ENCODE measurements at regions not wholly inside any gene's neighbourhood (a gene's known extent, or its start where the extent isn't known, plus 50 kb on each side); places are given as distances from the start of the nearest gene placed in this dataset.

DNA sequence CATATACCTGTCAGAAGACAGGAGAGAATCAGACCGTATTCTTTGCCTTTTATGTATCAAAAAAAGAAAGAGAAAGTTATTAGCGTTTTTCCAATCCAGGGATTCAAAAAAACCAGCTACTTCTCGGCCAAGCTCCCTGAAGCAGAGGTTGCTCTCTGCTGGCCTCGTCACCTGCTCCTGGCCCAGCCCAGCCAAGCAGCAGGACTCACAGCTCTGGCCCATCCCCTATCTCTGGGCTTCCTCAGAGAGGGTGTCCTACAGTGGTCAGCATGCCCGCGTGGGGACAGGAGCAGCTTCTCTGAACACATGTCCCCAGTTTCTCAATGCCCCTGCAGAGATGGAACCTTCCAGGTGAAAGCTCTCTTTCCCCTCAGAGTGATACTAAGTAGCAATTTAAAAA is 209.0 kb downstream of the URI1 start:
- Histone ChIP-seq H3K4me3 (ENCODE audit: low read length in 2 of 2) (no peak overlapping the region), H3K27me3 (ENCODE audit: control insufficient read depth in 2 of 2, insufficient read depth in 1 of 2, low read length in 1 of 2) (no peaks in the 10 kb centered on the region), H3K4me1 (ENCODE audit: control insufficient read depth in 2 of 2, insufficient read depth in 2 of 2, low read length in 2 of 2) (no peaks in the 10 kb centered on the region), H3K36me3 (ENCODE audit: control insufficient read depth in 2 of 2, insufficient read depth in 2 of 2, low read length in 1 of 2) (no peaks in the 10 kb centered on the region), H3K9me3 (ENCODE audit: control insufficient read depth in 2 of 2, insufficient read depth in 1 of 2, low read length in 1 of 2) (no peaks in the 10 kb centered on the region), H3K27ac (ENCODE audit: low read depth in 1 of 2, low read length in 1 of 2) (no peak overlapping the region)
- DNase-seq (ENCODE audit: low read depth in 6 of 9, low spot score in 9 of 9) = no peak
- WGBS = 70% methylated on average over 6 of the region's 6 CpGs

DNA sequence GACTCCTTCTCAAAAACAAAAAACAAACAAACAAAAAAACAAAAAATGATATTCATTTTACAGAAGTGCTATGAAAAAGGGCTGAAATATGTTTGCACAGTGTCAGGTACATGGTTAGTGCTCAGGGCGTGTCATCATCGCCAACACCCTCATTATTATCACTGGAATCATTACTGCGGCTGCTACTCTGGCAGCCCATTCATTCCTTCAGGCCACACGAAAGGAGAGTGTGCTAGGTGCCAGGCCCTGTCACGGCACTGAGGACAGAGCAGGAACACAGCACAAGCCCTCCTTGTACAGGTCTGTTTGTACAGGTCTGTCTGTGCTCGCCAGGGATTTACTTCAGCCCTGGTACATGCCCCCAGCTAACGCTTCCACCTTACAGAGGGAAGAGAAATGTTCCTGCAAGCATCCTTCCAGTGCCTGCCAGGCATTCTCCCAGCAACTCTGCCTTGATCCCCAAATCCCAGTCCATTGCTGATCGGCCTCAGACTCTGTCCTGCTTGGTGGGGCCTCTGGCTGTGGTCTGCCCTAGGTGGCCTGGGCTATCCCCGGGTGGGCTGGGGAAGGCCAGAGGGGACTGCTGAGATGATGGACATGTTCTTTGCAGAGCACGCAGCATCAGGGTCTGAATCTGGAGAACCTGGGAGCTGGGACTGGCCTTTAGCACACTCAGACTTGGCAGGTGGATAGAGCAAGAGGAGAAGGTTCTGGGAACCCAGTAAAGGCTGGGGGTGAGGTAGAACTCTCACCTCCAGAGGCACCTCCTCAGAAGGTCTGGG is 210.7 kb downstream of the URI1 start:
- H3K4me3 ChIP-seq (ENCODE audit: low read length in 2 of 2) = no peak overlapping the region
- no peaks in the 10 kb centered on the region for H3K36me3 ChIP-seq (ENCODE audit: control insufficient read depth in 2 of 2, insufficient read depth in 2 of 2, low read length in 1 of 2)
- no peaks in the 10 kb centered on the region for H3K4me1 ChIP-seq (ENCODE audit: control insufficient read depth in 2 of 2, insufficient read depth in 2 of 2, low read length in 2 of 2)
- no peaks in the 10 kb centered on the region for H3K9me3 ChIP-seq (ENCODE audit: control insufficient read depth in 2 of 2, insufficient read depth in 1 of 2, low read length in 1 of 2)
- 94% methylated on average over 10 of the region's 10 CpGs for WGBS
- no peak overlapping the region for H3K27ac ChIP-seq (ENCODE audit: low read depth in 1 of 2, low read length in 1 of 2)
- no peaks in the 10 kb centered on the region for H3K27me3 ChIP-seq (ENCODE audit: control insufficient read depth in 2 of 2, insufficient read depth in 1 of 2, low read length in 1 of 2)
- no peak for DNase-seq (ENCODE audit: low read depth in 6 of 9, low spot score in 9 of 9)

DNA sequence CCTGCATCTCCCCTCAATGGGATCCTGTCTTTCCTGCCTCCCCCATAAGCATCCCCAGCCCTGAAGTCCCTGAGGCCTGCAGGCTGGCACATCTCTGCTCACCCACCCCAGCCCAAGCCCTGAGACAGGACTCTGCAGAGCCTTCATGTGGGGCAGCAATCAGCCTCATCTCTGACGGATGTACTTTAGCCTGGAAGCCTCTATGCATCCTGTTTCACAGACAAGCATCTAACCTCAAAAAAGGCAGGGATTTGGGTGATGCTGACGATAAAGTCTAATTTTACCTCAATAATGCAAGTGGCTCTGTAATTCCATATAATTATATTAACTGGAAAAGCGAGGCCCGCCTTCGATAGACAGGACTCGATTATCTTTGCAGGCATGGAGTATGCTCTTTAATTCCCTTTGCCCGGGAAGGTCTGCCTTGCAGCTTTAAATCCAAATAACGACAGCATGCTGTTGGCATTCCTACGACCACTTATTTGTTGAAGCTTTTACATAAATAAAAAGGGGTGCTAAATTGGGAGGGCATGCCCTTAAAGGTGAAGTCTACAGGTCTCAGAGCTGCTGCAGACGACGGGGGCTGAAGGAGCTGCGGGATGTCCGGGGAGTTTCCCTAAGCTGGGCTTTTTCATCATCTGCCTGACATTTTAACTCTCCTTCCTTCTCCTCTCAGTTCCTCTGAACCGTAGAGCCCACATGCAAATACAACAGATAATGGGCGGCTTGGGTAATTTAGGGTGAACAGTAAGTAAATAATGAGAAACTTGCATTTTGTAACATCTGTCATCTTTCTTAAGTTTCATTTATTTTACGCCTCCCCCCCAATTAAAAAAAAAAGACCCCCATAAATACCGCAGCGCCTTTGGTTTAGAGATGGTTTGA is 211.5 kb downstream of the URI1 start:
- Histone ChIP-seq H3K27ac (ENCODE audit: low read depth in 1 of 2, low read length in 1 of 2) (no peak overlapping the region), H3K9me3 (ENCODE audit: control insufficient read depth in 2 of 2, insufficient read depth in 1 of 2, low read length in 1 of 2) (no peaks in the 10 kb centered on the region), H3K4me1 (ENCODE audit: control insufficient read depth in 2 of 2, insufficient read depth in 2 of 2, low read length in 2 of 2) (no peaks in the 10 kb centered on the region), H3K36me3 (ENCODE audit: control insufficient read depth in 2 of 2, insufficient read depth in 2 of 2, low read length in 1 of 2) (no peaks in the 10 kb centered on the region), H3K27me3 (ENCODE audit: control insufficient read depth in 2 of 2, insufficient read depth in 1 of 2, low read length in 1 of 2) (no peaks in the 10 kb centered on the region), H3K4me3 (ENCODE audit: low read length in 2 of 2) (no peak overlapping the region)
- WGBS = 55% methylated on average over 18 of the region's 18 CpGs
- DNase-seq (ENCODE audit: low read depth in 6 of 9, low spot score in 9 of 9) = no peak

DNA sequence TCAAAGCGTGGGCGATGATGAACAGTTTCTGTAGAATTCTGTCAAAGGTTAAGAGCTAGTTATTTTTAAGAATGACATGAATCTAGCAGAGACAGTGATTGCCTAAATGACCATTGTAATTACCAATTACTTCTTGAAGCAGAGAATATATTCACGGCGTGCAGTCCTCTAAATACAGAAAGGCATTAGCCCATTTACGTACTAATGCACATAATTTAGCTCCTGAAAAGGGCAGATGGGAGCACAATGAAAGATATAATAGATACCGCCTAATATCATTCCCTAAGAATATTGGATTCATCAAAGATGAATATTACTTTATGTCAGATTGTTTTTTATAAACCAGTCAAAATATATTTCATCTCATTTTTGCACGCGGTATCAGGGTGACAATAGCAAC is 212.4 kb downstream of the URI1 start:
- no peak for DNase-seq (ENCODE audit: low read depth in 6 of 9, low spot score in 9 of 9)
- H3K9me3 ChIP-seq (ENCODE audit: control insufficient read depth in 2 of 2, insufficient read depth in 1 of 2, low read length in 1 of 2) = no peaks in the 10 kb centered on the region
- no peak overlapping the region for H3K27ac ChIP-seq (ENCODE audit: low read depth in 1 of 2, low read length in 1 of 2)
- H3K4me3 ChIP-seq (ENCODE audit: low read length in 2 of 2) = no peak overlapping the region
- no peaks in the 10 kb centered on the region for H3K36me3 ChIP-seq (ENCODE audit: control insufficient read depth in 2 of 2, insufficient read depth in 2 of 2, low read length in 1 of 2)
- no peaks in the 10 kb centered on the region for H3K4me1 ChIP-seq (ENCODE audit: control insufficient read depth in 2 of 2, insufficient read depth in 2 of 2, low read length in 2 of 2)
- 95% methylated on average over 8 of the region's 8 CpGs for WGBS
- no peaks in the 10 kb centered on the region for H3K27me3 ChIP-seq (ENCODE audit: control insufficient read depth in 2 of 2, insufficient read depth in 1 of 2, low read length in 1 of 2)

DNA sequence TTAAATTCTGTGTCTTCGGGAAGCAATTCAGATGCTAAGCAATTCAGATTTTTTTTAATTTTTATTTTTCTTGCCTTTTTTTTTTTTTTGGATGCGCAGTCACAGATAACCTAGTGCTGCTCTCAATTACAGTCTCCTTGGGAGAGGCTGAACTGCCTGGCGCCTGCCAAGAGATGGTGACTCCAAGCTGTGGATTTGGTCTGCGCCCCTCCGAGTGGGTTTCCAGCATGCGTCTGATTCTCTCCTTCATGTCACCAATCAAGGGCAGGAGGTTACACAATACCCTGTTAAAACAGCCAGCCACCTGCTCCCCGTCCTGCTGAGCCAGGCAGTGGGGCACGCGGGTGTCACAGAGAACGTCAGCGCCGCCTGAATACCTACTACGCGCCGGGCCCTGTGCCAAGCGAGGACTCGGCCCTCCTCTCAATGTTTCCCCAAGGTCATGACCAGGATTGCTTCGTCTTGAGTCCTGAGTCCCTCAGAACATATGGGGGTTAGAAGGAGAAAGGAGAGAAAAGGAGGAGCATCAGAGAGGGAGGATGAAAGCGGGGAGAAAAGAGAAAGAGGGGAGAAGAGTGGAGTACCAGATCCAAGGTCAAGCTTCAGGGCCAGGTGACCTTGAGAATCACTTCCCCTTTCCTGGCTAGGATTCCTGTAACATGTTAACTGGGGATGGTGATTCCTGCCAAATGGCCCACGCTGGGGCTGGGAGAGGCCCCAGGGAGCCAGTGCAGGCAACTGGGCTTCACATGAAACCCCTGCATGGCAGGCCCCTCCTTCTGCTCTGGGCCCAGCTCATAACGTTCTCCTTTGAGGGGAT is 213.6 kb downstream of the URI1 start:
- no peaks in the 10 kb centered on the region for H3K4me1 ChIP-seq (ENCODE audit: control insufficient read depth in 2 of 2, insufficient read depth in 2 of 2, low read length in 2 of 2)
- WGBS = 89% methylated on average over 21 of the region's 21 CpGs
- H3K9me3 ChIP-seq (ENCODE audit: control insufficient read depth in 2 of 2, insufficient read depth in 1 of 2, low read length in 1 of 2) = no peaks in the 10 kb centered on the region
- H3K36me3 ChIP-seq (ENCODE audit: control insufficient read depth in 2 of 2, insufficient read depth in 2 of 2, low read length in 1 of 2) = no peaks in the 10 kb centered on the region
- no peak for DNase-seq (ENCODE audit: low read depth in 6 of 9, low spot score in 9 of 9)
- no peak overlapping the region for H3K4me3 ChIP-seq (ENCODE audit: low read length in 2 of 2)
- no peaks in the 10 kb centered on the region for H3K27me3 ChIP-seq (ENCODE audit: control insufficient read depth in 2 of 2, insufficient read depth in 1 of 2, low read length in 1 of 2)
- H3K27ac ChIP-seq (ENCODE audit: low read depth in 1 of 2, low read length in 1 of 2) = no peak overlapping the region

DNA sequence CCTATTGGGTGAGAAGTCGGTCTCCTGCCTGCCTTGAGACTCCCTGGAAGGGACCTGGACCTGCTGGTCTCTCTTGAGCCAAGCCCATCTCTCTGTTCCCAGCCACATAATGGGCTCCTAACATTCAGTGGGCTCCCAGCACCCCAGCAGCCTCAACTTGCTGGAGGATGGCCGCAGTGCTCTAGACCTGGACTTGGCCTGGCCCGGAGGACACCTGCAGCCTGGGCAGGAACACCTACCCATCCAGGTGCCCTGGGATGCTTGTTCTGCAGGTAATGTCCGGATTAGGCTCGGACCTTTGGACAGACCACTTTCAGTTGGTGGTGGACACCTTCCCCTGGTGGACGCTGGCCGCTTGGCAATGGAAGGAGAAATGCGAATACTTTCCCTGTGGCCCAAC is 214.6 kb downstream of the URI1 start:
- H3K27me3 ChIP-seq (ENCODE audit: control insufficient read depth in 2 of 2, insufficient read depth in 1 of 2, low read length in 1 of 2) = no peaks in the 10 kb centered on the region
- no peak overlapping the region for H3K27ac ChIP-seq (ENCODE audit: low read depth in 1 of 2, low read length in 1 of 2)
- WGBS = 96% methylated on average over 8 of the region's 8 CpGs
- H3K4me3 ChIP-seq (ENCODE audit: low read length in 2 of 2) = no peak overlapping the region
- no peaks in the 10 kb centered on the region for H3K4me1 ChIP-seq (ENCODE audit: control insufficient read depth in 2 of 2, insufficient read depth in 2 of 2, low read length in 2 of 2)
- no peak for DNase-seq (ENCODE audit: low read depth in 6 of 9, low spot score in 9 of 9)
- H3K36me3 ChIP-seq (ENCODE audit: control insufficient read depth in 2 of 2, insufficient read depth in 2 of 2, low read length in 1 of 2) = no peaks in the 10 kb centered on the region
- no peaks in the 10 kb centered on the region for H3K9me3 ChIP-seq (ENCODE audit: control insufficient read depth in 2 of 2, insufficient read depth in 1 of 2, low read length in 1 of 2)

DNA sequence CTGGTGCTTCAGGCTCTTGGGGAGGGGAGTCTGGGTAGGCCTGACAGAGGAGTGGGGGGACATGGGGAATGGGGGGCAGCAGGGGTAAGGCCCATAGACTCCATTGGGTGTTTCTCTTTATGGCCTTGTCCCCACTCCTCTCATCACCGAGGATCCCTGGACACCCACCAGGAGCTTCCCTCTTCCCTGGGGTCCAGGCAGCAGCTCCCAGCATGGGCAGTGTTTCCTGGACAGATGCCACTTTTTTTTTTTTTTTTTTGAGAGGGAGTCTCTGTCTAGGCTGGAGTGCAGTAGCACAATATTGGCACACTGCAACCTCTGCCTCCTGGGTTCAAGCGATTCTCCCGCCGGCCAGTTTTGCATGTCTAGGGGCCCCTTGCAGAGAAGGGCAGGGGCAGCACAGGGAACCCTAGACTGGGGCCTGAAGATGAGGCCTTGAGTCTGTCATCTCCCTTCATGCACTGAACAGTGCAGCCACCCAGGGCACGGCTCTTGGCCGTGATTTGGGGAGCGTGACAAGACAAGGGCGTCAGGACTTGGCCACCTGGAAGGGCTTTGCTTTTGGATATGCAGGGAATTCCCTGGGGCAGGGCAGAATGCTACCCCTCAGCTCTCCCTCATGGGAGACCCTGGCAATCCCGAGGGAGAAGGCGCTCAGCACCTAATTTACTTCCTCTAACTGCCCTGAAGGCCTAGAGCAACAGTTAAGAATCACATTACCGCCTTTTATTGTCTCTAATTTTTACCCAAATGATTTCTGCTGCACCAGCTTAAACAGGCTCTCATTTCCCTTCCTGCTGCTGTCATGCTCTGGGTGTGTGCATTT is 213.9 kb upstream of the ZNF536 start:
- Histone ChIP-seq H3K36me3 (ENCODE audit: control insufficient read depth in 2 of 2, insufficient read depth in 2 of 2, low read length in 1 of 2) (no peaks in the 10 kb centered on the region), H3K27ac (ENCODE audit: low read depth in 1 of 2, low read length in 1 of 2) (no peak overlapping the region), H3K4me1 (ENCODE audit: control insufficient read depth in 2 of 2, insufficient read depth in 2 of 2, low read length in 2 of 2) (no peaks in the 10 kb centered on the region), H3K4me3 (ENCODE audit: low read length in 2 of 2) (no peak overlapping the region), H3K27me3 (ENCODE audit: control insufficient read depth in 2 of 2, insufficient read depth in 1 of 2, low read length in 1 of 2) (no peaks in the 10 kb centered on the region), H3K9me3 (ENCODE audit: control insufficient read depth in 2 of 2, insufficient read depth in 1 of 2, low read length in 1 of 2) (no peaks in the 10 kb centered on the region)
- DNase-seq (ENCODE audit: low read depth in 6 of 9, low spot score in 9 of 9) = no peak
- 90% methylated on average over 11 of the region's 11 CpGs for whole genome bisulfite sequencing

DNA sequence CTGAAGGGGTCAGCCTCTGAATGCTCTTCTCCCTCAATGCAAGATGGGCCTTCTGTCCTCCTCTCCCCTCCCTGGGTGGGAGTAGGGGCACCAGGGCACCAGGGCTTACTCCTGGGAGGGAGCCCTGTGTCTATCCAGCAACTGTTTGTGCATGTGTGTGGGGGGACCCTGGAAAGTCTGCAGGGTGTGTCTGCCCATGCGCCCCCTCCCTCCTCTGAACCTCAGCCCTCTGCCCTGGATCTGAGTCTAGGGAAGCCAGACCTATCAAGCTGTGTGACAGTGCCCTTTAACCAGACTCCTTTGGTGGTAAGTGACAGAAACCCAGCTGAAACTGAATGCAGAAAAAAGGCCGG is 213.3 kb upstream of the ZNF536 start:
- H3K27me3 ChIP-seq (ENCODE audit: control insufficient read depth in 2 of 2, insufficient read depth in 1 of 2, low read length in 1 of 2) = no peaks in the 10 kb centered on the region
- no peak overlapping the region for H3K4me3 ChIP-seq (ENCODE audit: low read length in 2 of 2)
- H3K27ac ChIP-seq (ENCODE audit: low read depth in 1 of 2, low read length in 1 of 2) = no peak overlapping the region
- 96% methylated on average over 2 of the region's 2 CpGs for WGBS
- H3K9me3 ChIP-seq (ENCODE audit: control insufficient read depth in 2 of 2, insufficient read depth in 1 of 2, low read length in 1 of 2) = no peaks in the 10 kb centered on the region
- no peaks in the 10 kb centered on the region for H3K4me1 ChIP-seq (ENCODE audit: control insufficient read depth in 2 of 2, insufficient read depth in 2 of 2, low read length in 2 of 2)
- no peak for DNase-seq (ENCODE audit: low read depth in 6 of 9, low spot score in 9 of 9)
- no peaks in the 10 kb centered on the region for H3K36me3 ChIP-seq (ENCODE audit: control insufficient read depth in 2 of 2, insufficient read depth in 2 of 2, low read length in 1 of 2)

Data from thymus (tissue), 11 donors.